HG03432 (cell line): ENCODE measurements at regions not wholly inside any gene's neighbourhood (a gene's known extent, or its start where the extent isn't known, plus 50 kb on each side); places are given as distances from the start of the nearest gene placed in this dataset.

Experiments
- ATAC-seq: cut with Tn5 transposase; IDR thresholded peaks from one replicate; pipeline ENCODE4 v1.9.1; 2021; ENCODE audit warnings: mild to moderate bottlenecking, moderate library complexity; ENCODE audit not compliant: unreplicated experiment

GRCh38 chr2:196314157-196314556, 142.8 kb upstream of the STK17B start:
- no peak for ATAC-seq

DNA sequence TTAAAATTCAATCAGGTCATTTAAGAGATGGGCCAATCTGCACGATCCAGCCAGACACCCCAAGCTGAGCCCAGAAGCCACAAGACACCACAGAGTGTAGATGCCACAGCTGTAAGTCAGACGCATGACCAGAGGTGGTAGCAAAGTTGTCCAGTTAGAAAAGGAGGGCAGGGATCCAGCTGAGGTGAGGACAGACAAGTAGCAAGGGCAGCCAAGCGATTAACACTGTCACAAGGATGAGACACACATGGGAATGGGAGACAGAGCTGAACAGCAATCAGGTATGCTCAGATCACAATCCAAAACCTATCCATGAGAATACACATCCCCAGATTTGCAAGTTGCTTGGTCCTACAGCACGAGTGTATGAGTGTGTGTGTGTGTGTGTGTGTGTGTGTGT, 143.4 kb upstream of the STK17B start:
- ATAC-seq: no peak

GRCh38 chr2:196315388-196316049, 144.1 kb upstream of the STK17B start:
- no peak for ATAC-seq

- ATAC-seq: no peak
These were observed 144.7 kb upstream of the STK17B start for GRCh38 chr2:196316050-196316430.

DNA sequence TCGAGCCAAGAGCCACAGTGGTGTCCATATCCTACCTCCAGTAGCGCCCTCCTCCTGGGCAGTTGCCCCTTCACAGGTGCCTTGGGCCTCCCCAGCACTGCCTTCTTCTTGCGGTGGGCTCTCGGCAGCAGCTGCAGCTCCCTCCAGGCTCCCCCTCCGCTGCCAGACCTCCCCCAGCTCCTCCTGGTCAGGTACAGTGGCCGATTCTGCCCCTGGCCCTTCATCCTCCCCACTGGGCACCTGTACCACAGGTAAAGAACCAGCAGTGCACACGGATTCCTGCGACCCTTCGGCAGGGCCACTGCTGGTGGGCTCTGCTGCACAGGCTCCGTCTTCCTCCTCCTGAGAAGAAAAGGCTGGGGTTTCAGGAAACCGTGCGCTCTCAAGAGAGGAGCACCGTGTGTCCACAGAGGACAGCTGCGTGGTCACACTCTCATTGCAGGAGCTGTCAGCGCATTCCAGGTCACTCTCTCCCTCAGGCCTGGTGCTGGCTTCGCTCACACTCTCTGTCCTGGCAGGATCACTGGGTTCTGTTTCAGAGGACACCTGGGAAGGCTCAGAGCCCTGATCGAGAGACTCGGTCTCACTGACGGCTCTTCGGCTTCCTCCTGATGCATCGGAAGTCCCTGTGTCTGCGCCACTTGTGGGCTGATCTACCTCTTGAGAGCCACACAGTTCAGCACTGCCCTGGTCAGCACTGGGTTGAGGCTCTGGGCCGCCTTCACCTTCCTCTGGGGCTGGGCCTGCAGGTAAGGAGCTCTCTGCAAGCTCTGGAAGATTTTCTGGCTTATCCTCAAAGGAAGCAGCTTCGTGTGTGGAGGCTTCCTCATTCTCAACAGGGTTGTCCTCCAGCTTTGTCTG, 147.4 kb upstream of the STK17B start:
- no peak for ATAC-seq

DNA sequence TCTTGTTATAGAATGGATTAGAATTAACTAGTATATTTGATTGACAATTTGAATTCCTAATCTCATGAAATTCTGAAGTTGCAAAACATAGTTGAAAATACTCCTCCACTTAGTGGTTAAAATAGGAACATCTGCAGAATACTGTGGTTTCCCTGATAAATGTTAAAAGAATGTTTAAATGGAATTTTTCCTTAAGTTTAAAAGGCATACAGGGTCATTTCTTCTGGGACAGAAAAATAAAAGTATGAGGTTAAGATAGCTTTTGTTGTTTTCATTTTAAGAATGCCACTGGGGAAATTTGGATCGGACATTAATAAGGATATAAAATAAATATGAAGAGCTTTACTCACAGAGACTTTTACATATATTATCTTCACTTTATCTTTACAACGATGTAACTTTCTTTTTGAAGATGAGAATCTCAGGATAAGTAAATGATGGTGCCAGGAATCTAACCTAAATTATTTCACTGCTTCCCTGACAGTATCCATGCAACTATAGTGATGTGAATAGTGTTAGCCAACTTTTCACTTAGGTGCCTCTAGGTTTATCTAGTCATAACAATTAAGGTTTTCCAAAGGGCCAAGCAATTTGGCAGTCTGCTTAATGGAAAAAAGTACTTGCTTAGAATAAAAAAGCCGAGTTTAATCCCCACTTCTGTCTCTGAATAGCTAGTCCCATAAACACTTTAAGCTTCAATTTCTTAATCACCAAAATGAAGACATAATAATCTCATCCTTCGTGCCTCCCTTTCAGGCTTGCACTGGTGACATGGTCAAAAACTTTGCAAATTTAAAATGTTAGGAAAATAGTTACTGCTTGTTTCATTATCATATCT, 151.8 kb upstream of the STK17B start:
- no peak for ATAC-seq

DNA sequence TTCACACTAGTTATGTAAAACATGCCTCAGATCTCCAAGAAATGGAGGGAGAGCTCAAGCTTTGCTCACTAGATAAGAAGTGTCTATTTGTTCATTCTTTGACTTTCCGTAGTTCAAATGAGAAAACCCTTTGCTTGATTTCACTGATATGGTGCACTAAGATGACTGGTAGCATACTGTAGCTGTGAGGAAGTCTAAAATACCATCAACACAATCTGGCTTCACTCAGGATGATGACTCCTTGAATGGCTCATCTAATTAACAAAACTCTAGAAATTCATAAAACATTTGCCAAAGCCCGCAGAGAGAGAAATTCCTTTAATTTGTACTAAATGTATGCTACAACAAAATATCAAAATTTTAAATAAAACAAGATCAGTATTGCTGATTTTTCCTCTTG, 152.8 kb upstream of the STK17B start:
- ATAC-seq: no peak

GRCh38 chr2:196328088-196328680, 156.8 kb upstream of the STK17B start:
- no peak for ATAC-seq

DNA sequence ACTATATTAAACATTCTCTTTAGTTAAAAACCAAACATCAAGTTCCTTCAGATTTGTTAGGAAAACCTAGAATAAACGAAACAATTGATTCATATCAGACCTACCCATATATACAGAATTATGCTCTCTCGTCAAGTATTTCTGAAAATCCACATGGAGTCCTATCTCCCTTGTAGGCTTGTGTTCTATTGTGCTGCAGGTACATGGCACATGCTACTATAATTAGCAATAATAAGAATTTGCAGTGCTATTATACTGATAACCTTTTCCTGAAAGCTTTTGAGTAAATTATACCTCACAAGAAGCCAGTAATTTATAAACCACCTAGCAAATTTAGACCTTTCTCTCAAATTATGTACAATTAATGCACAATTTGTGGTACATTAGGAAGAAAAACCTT, 158.6 kb upstream of the STK17B start:
- no peak for ATAC-seq

- ATAC-seq: no peak
These were observed 159.3 kb upstream of the STK17B start for GRCh38 chr2:196330645-196331044.

DNA sequence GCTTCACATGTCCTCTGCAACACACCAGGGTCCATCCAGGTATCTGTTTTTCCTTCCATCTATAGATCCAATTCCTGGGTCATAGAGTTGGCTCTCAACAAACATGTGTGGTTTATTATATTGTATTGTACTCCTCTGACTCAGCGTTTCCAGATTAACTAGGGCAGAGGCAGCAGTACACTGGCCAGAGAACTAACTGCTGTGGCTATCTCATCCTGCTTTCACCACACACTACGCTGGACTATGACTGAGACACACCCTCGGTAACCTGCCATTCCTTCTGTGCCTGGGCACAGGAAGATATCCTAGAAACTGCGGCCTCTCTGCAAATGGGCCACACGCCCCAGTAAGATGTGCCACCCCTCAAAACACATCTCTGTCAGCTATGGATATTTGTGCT, 159.8 kb upstream of the STK17B start:
- ATAC-seq: no peak

- no peak for ATAC-seq
These were observed 160.5 kb upstream of the STK17B start for GRCh38 chr2:196331851-196332250.

- no peak for ATAC-seq
These were observed 162.0 kb upstream of the STK17B start for GRCh38 chr2:196333397-196333796.

DNA sequence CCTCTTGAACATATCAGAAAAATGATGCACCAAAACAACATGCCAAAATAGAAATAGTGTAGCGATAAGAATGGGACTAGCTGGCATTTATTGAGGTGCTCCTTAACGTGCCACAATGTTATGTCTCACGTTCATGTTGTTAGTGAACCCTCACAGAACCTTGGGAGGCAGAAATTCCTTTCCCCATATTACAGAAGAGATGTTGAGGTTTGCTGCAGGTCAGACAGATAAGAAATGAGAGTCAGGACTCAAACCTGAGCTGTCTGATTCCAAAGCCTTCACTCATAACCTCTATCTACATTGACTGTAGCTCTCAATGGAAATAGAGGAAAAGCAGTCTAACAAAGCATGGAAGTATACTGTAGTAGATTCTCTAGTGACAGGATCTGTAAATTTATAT, 163.3 kb upstream of the STK17B start:
- ATAC-seq: no peak

- no peak for ATAC-seq
These were observed 163.8 kb upstream of the STK17B start for GRCh38 chr2:196335221-196335634.

DNA sequence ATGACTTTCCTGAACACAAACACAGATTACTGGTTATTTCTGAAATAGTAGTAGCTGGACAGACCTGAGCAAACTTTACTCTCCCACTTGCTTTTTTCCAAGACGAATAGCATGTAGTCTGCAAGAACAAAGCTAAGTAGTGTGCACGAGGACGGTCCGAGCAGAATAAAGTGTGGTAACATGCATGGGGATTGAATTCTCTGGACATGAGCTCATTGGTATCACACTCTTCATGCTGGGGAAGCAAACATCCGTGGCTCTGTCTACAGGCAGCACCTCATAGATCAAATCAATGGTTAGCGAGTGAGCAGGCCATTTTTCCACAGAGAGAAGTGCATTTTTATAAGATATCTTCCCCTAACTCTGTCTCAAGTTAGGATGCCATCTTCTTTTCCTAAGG, 164.8 kb upstream of the STK17B start:
- ATAC-seq: no peak

GRCh38 chr2:196336715-196337114, 165.3 kb upstream of the STK17B start:
- peak; percentile 70 for ATAC-seq

DNA sequence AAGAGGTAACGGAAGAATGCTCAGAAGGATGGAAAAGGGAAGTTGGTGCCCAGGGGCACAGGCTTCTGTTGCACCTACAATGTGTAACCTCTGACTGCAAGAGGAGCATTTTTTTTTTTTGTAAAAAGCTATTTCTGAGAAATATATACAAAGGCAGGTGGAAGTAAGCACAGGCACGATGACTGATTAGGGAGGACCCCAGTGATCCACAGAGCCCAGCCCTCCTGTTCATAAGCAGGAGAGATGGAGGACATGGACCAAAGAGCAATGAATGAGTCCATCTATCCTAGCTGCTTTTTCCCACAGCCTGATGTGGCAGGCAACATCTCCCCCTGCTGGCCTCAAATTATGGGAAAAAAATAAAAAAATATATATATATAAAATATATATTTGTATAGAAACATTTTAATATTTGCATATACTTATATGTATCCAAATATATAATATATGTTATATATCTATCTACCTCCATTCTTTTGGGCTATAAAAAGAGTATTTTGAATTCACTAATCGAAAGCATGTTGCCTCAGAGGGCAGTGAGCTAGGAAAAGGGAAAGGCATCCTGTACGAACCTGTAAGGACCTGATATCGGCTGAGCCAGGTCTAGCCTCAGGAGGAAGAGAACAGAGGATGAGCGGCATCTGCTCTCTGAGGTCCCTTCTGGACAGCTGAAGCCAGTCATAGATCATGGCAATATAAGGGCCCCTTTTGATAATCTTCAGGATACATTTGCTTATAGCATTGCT, 166.0 kb upstream of the STK17B start:
- ATAC-seq: peak; percentile 40

GRCh38 chr2:196338440-196338839, 167.1 kb upstream of the STK17B start:
- no peak for ATAC-seq

DNA sequence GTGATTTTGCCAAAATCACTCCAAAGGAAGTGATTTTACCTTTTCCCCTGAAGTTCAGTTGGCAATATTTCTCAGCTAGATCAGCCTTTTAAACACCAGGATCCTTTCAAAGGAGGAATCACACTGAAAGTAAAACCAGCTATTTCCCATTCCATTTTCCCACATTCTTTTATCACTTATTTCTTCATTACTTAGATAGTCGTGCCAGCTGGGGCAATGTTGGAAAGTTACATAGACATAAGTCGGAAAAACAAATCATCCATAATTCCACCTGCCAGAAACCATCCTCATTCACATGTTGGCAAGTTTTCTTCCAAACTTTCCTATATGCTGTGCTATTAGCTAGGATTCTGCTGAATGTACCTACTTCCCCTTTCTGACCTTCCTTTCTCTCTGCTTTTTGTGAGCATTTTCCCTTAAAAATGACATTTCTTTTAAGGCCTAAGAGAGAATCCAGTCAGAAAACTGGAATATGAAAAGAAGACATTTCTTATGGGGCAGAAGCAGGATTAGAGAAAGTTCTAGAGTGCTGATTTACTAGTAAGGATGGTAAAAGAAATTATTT, 170.0 kb upstream of the STK17B start:
- ATAC-seq: no peak
